ENCODE measurements at regions not wholly inside any gene's neighbourhood (a gene's known extent, or its start where the extent isn't known, plus 50 kb on each side); places are given as distances from the start of the nearest gene placed in this dataset.
"Not testable (repeated sequence)": the region's sequence is repeated elsewhere in the genome, so short reads cannot be mapped to it uniquely, and the experiment has no call there.

- DNase-seq, result no peak
Measured at GRCh38 chr10:84571146-84571545, 242.8 kb downstream of the CCSER2 start.

DNA sequence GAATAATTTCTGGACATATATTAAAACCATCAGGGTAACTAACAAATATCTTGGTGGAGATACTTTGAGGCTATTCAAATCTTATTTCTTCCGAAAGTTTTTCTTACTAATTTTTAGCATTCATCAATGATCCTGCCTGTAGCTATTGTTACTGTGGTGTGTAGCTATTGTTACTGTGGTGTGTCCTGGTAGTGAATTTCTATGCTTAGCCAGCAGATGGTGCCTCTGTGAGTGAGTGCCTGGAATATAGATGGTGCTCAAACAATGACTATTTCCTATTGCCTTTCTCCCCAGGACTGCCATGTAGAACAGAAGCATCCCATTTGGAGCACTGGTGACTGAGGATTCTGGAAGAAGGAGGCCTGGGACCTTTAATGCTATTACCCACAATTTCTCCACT, 245.7 kb downstream of the CCSER2 start:
- no peak for DNase-seq

- DNase-seq, result no peak
Measured at GRCh38 chr10:84581976-84582375, 253.6 kb downstream of the CCSER2 start.

- no peak for DNase-seq
Measured at GRCh38 chr10:84583501-84583900, 255.1 kb downstream of the CCSER2 start.

DNA sequence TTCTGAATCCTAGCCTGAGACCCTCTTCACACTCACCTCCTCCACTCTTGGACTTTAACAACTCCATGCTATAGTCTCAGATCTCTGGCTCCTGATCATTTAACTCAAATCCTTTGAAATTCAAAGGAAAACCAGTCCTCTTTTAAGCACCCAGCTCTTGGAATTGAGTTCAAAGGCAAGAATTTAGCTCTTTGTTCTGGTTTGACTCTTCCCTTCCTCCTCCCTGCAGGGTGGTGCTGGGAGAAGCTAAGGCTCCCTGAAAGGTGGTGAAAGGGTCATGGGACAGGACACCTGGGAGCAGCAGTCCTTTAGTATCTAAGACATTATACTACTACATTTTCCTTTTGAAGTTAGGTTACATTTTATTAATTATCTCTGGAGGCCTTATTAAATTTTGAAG, 259.4 kb downstream of the CCSER2 start:
- no peak for DNase-seq

GRCh38 chr10:84588426-84588825, 260.0 kb downstream of the CCSER2 start:
- DNase-seq, result no peak

DNA sequence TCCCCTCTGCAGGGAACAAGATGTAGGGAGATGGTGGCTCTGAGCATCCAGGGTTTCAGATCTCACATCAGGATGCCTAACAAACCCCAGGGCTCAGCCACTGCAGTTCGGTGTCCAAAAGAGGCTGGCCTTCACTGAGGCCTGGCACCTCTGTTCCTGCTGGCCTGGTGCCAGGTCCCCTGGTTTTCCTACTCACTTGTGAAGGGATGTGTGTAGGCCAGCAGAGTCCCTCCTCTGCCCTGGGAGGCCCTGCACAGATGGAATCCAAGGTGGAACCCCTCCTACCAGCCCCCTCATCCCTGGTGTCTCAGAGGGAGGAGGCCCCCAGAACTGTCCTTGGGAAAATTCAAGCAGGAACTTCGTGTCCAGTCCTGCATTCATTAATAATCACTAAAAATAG, 260.6 kb downstream of the CCSER2 start:
- no peak for DNase-seq

DNA sequence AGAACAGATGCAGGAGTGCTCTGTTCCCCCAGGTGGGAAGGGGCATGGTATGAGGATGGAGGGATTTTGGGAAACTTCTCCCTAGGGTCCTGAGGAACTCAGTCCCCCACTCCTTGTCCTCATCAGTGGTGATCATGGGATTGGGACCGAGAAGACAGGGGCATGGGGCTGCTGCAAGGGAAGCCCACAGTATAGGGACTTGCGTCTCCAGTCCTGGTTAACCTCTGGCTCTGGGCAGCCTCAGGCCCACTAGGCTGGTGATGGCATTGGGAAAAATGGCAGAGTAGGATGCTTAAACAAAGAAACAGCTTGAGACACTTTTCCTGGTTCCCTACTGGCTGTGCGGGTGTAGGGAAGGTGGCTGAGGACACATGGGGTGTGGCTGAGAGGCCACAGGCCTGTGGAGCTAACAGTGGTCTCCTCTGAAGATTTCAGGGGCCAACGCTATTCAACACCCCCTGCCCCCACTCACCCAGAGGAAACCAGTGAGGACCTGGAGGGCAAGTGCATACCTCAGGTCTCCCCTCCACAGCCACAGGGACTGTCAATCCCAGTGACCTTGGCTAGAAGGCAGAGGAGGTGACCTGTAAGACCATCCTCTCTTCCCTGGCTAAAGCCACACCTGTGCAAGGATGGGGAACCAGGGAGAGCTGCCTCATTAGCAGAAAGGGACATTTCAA, 261.3 kb downstream of the CCSER2 start:
- DNase-seq, result no peak

GRCh38 chr10:84590327-84591193, 262.2 kb downstream of the CCSER2 start:
- DNase-seq, result peak; percentile 21 to 38

GRCh38 chr10:84593506-84593905, 265.1 kb downstream of the CCSER2 start:
- DNase-seq, result no peak

DNA sequence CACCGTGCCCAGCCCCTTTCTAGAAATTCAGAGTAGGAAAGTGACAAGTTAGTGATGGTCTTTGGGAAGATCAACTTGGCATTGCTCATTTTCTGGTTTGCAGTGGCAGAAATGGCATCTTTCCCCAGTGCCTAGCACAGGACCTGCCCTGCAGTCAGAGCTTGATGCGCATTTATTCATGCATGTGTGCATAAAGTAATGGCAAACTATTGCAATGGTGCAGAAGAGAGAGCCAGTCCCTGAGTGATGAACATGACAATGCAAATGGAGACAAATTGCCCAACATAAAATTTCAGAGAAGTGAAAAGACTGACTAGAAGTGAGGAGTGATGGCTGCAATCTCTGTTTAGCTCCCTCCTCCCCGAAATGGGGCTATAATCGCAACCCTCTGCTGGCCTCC, 268.2 kb downstream of the CCSER2 start:
- DNase-seq, result no peak

- DNase-seq, result no peak
Measured at GRCh38 chr10:84599254-84599653, 270.9 kb downstream of the CCSER2 start.

- no peak for DNase-seq
Measured at GRCh38 chr10:84600947-84601346, 272.6 kb downstream of the CCSER2 start.

DNA sequence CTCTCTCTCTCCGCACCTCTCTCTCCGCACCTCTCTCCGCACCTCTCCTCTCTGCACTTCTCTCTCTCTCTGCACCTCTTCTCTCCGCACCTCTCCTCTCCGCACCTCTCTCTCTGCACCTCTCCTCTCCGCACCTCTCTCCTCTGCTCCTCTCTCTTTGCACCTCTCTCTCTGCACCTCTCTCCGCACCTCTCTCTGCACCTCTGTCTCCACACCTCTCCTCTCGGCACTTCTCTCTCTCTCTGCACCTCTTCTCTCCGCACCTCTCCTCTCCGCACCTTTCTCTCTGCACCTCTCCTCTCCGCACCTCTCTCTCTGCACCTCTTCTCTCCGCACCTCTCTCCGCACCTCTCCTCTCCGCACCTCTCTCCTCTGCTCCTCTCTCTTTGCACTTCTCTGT, 274.2 kb downstream of the CCSER2 start:
- DNase-seq, result not testable (repeated sequence)

DNA sequence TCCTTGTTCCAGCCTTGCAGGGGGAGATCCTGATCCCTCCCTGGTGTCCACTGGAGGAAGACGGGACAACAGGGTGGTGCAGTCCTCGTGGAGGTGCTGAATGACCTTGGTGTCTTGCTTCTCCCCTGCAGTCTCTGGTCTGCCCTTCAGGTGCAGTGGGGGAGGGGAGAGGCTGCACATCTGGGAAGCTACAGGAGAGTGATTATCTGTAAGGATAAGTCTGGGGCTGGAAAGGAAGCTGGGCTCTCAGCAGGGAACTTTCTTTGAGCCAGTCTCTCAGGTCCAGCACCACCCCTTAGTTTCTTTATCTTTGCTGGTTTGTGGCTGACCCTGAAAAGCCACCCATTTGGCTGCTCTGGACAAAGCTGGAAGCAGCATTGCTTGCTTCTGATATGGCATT, 275.6 kb downstream of the CCSER2 start:
- no peak for DNase-seq

DNA sequence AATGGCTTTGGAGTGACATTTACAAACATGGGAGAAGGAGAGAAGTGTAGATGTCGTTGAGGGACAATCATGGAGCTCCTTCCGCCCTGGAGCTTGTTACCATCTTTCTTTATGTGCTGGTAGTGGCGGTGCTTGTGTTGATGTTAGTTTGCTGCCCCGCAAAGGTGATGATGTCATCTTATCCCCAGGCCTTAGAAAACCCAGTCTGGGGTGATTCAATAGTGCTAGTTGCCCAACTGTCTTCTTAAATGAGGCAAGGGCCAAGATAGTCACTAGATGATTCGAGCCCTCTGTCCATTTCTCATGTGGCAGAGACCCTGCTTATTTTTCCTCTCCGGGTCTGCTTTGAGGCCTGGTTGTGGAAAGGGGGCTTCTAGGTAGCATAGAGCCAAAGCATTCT, 277.4 kb downstream of the CCSER2 start:
- no peak for DNase-seq

- DNase-seq, result no peak
Measured at GRCh38 chr10:84606428-84606827, 278.0 kb downstream of the CCSER2 start.

- DNase-seq, result no peak
Measured at GRCh38 chr10:84607044-84607443, 278.7 kb downstream of the CCSER2 start.

DNA sequence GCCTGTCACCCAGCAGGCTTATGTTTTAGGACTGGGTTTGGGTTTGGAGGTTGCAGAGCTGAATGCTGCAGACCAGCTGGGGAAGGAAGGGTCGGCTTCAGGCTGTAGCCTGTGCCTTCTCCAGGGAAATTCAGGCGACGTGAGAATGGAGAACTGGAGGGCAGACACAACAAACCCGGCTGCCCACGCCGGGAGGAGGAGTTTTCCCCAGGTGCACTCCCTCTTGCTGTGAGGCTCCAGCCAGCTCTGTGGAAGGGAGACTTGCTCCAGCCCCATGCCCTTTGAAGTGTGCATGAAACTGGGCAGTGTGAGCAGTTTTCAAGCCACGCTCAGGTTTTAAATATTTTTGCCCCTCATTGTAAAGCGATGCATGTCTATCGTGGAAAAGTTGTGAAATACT, 279.1 kb downstream of the CCSER2 start:
- DNase-seq, result no peak

DNA sequence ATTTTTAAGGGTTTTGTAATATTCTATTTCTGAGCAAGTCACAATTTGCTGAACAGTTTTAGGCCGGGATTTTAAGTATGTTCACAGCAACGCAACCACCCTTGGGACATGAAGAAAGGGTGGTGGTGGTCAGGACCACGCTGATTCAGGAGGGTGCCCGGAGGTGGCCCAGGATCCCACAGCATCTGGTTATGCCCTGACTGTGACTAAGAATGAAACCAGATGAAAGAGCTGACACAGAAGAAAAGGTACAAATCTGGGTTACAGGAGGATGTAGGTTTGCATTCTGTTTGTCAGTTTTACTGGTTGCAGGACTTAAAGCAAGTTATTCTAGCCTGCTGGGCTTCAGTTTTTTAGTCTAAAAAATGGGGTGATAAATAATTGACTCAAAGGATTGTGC, 279.7 kb downstream of the CCSER2 start:
- no peak for DNase-seq

GRCh38 chr10:84613336-84614021, 285.1 kb downstream of the CCSER2 start:
- peak in 1 of 2 experiments; percentile 6 for DNase-seq

DNA sequence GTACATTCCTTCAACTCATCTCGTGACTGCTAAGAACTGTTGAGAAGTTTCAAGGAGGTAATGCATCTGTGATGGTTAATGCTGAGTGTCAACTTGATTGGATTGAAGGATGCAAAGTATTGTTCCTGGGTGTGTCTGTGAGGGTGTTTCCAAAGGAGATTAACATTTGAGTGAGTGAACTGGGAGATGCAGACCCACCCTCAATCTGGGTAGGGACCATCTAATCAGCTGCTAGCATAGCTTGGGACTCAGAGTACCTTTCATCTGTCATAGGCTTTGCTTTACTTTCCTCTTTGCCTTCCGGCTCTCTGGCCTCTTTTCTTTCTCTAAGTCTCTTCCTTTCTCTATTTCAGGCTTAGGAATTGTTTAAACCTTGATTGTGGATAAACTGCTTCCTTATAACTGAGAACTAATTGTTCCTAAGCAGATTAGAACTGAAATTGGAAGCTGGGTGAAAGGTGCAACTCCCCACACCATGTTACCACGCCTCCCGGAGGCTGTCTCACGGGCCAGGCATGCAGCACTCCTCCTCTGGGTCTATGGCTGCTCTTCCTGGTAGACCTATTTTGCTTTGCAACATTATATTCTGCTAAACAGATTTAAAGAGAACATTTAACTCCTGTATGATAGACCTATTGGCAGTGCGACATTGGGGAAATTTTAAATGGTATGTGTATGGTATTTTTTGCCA, 298.2 kb downstream of the CCSER2 start:
- DNase-seq, result no peak

GRCh38 chr10:84632866-84633265, 304.5 kb downstream of the CCSER2 start:
- no peak for DNase-seq

Data from NCI-H187 (cell line).